A673 (cell line): ENCODE measurements at regions not wholly inside any gene's neighbourhood (a gene's known extent, or its start where the extent isn't known, plus 50 kb on each side); places are given as distances from the start of the nearest gene placed in this dataset.

Experiments used
- EZH2 ChIP-seq: fragments of 200-600 bp; sonication (generic); IDR thresholded peaks from 2 replicates; pipeline ENCODE4 v1.6.1; 2017; ENCODE audit warnings: borderline replicate concordance, low read depth, mild to moderate bottlenecking, mixed read lengths, antibody characterized with exemption, low read length; ENCODE audit not compliant: poor library complexity, severe bottlenecking
- TF ChIP-seq, protein P1 (sequence below): fragments of 300-800, 200-600 bp; sonication (generic); conservative IDR thresholded peaks from 2 replicates; pipeline ENCODE4 v1.5.1; 2017; ENCODE audit warnings: low read depth, mild to moderate bottlenecking, antibody characterized with exemption, low read length, moderate library complexity, mixed read lengths

DNA sequence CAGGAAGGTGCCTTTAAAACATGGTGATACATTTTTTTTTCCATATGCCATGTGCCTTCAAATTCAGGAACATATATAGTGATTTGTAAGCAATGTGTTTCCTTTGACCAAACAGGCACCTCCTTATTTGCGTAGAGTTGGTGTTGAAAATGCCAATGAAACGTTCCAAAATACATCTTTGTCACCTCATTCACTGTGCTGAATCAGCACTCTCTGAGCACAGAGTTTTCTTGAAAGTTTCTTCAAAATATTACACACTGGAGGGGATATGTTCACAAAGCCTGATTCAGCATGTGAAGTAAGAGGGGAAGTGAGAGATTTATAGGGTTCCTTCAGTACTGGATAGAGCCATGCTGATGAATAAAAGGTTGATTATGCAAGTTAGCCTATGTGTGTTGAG, 85.7 kb upstream of the PRR32 start:
- TF ChIP-seq, protein P1, sequence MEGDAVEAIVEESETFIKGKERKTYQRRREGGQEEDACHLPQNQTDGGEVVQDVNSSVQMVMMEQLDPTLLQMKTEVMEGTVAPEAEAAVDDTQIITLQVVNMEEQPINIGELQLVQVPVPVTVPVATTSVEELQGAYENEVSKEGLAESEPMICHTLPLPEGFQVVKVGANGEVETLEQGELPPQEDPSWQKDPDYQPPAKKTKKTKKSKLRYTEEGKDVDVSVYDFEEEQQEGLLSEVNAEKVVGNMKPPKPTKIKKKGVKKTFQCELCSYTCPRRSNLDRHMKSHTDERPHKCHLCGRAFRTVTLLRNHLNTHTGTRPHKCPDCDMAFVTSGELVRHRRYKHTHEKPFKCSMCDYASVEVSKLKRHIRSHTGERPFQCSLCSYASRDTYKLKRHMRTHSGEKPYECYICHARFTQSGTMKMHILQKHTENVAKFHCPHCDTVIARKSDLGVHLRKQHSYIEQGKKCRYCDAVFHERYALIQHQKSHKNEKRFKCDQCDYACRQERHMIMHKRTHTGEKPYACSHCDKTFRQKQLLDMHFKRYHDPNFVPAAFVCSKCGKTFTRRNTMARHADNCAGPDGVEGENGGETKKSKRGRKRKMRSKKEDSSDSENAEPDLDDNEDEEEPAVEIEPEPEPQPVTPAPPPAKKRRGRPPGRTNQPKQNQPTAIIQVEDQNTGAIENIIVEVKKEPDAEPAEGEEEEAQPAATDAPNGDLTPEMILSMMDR: no peak
- no peak for TF ChIP-seq EZH2
